Panc1 (cell line): ENCODE measurements at regions not wholly inside any gene's neighbourhood (a gene's known extent, or its start where the extent isn't known, plus 50 kb on each side); places are given as distances from the start of the nearest gene placed in this dataset.

Source experiments
- CTCF ChIP-seq: fragments of 450-650 bp; IDR thresholded peaks from 2 replicates; pipeline ENCODE4 v1.5.1; 2017; ENCODE audit warnings: mild to moderate bottlenecking
- POLR2AphosphoS5 ChIP-seq: IDR thresholded peaks from 2 replicates; pipeline ENCODE4 v1.6.1; 2012; ENCODE audit warnings: mild to moderate bottlenecking, low read depth, low read length, moderate library complexity

GRCh38 chr17:28256881-28257280, 62.1 kb upstream of the TMEM97 start:
- no peak for TF ChIP-seq CTCF
- TF ChIP-seq POLR2AphosphoS5, result no peak
